Lower leg skin (tissue), 3 donors: ENCODE measurements at regions not wholly inside any gene's neighbourhood (a gene's known extent, or its start where the extent isn't known, plus 50 kb on each side); places are given as distances from the start of the nearest gene placed in this dataset.

Experiments used
- CTCF ChIP-seq, 3 donors: fragments of 450-650 bp; IDR thresholded peaks; one replicate each; pipeline ENCODE4 v1.5.1; 2016; ENCODE audit warnings: antibody characterized with exemption in 3 of 3, mild to moderate bottlenecking in 3 of 3, moderate library complexity in 2 of 3
- POLR2A ChIP-seq, 2 donors: fragments of 450-650 bp; IDR thresholded peaks; one replicate each; pipeline ENCODE4 v1.6.1; 2016 to 2017; ENCODE audit warnings: antibody characterized with exemption in 2 of 2, mild to moderate bottlenecking in 1 of 2, moderate library complexity in 1 of 2

- no peak for TF ChIP-seq CTCF (IDR thresholded peaks at IDR 0.05)
- TF ChIP-seq POLR2A (IDR thresholded peaks at IDR 0.05), result no peak
Measured at GRCh38 chr7:131238347-131238931, 89.2 kb upstream of the MKLN1 start.
